ENCODE measurements at regions not wholly inside any gene's neighbourhood (a gene's known extent, or its start where the extent isn't known, plus 50 kb on each side); places are given as distances from the start of the nearest gene placed in this dataset.
"Not testable (repeated sequence)": the region's sequence is repeated elsewhere in the genome, so short reads cannot be mapped to it uniquely, and the experiment has no call there.

DNA sequence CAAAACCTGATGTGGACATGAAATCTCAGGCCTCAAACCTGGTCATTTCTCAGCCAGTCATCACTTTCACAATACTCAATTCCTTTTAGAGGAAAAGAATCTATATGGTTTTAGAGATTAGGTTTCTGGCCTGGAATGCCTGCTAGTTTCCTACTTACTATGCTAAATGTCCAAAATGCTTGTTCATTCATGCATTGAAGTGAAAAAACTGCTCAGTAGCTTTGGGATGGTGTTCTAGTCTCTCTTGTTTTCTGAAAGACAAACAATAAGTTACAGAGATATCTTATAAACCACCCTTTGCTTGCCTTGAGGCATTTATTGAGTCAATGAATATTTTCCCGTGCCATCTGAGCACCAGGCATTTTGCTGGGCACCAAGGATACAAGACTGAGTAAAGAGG, 1146.5 kb upstream of the GOT2 start:
- DNase-seq (ENCODE audit: low spot score) = no peak

DNA sequence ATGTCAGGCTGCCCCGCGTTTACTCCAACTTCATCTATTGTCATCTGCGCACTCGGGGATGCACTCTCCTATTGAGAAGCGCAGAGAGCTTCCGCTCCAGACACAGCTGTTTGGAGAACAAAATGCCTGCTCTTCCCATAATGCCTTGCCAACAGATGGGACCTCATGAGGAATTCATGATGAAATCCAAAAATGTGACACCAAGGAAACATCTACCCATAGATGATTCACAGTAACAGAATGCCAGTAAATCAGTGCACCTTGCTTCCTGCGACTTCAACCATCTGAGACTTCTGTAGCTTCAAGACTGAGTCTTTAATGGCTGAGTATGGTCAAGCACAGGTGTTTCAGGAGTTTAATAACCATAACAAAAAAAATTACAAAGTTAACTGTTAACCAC, 1144.9 kb upstream of the GOT2 start:
- DNase-seq (ENCODE audit: low spot score) = no peak

DNA sequence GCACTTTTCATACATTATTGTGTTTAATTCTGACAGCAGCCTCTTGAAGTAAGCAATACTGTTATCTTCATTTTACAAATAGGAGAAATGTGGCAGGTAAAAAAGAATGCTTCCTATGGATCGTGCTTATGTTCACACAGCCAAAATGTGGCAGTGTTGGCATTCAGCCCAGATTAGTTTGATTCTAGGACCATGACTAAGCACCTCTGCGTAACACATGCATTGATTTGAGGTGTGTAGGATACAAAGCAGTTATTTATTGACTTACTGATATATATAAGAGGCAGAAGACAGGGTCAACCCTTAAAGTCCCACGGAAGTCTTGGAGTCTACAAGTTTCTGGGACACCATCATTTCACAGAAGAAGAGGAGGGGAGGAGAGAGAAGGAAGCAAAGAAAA, 1144.4 kb upstream of the GOT2 start:
- DNase-seq (ENCODE audit: low spot score) = peak; percentile 21

DNA sequence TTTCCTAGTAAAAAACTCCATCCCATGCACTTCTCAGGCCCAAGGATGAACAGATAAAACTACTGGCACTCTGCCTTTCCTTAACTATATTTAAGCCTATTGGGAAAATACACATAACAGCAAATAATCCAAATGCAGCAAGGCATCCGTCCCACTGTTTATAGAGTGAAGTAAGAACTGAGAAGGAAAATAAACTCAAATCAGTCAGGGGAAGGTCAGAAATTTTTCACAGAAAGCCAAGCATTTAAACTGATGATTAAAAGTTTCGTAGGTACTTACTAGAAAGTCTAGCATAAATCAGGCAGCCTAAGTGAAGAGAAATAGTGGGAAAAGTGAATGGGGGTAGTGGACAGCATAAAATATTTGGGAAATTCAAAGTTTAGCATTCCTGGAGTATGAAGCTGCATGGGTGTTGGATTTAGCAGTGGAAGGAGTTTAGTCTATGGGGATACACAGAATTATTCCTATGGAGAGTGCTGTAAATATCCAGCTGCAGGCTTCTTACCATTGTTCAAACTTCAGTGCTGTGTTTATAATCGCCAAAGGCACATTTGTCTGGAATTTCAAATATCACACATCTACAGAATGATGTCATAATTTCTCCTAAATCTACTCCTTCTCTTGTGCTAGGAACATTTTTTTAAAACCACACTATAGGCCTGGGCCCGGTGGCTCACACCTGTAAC, 1131.0 kb upstream of the GOT2 start:
- no peak for DNase-seq (ENCODE audit: low spot score)

DNA sequence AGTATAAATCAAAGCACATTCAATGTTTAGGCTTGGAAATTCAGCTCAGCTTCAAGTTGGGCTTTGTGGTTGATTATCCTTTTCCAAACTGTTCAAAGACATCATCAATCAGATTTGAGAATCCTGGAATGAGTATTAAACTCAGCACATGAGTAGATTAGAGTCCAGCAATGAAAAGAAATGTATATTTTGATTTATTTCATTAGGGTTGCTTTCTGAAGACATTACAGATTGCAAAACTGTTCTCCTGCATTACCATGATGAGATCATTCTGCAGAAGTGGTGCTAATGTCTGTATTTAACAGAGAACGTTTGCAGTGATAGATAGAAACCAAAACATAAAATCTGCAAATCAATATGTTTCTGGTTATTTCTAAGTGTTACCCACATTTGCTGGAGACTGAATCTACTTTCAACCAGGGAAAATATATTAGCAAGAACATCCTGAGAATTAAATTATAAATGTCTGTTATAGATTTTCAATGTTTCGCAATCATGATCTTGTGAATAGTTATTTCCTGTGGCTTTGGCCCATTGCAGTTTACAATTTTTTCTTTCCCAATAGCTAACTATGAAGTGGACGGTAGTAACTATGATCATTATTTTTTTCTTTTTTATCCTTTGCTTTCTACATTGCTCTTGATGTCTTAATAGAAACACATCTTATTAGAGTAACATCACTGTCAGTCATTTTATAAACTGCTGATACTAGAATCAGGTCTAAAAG, 1125.7 kb upstream of the GOT2 start:
- no peak for DNase-seq (ENCODE audit: low spot score)

DNA sequence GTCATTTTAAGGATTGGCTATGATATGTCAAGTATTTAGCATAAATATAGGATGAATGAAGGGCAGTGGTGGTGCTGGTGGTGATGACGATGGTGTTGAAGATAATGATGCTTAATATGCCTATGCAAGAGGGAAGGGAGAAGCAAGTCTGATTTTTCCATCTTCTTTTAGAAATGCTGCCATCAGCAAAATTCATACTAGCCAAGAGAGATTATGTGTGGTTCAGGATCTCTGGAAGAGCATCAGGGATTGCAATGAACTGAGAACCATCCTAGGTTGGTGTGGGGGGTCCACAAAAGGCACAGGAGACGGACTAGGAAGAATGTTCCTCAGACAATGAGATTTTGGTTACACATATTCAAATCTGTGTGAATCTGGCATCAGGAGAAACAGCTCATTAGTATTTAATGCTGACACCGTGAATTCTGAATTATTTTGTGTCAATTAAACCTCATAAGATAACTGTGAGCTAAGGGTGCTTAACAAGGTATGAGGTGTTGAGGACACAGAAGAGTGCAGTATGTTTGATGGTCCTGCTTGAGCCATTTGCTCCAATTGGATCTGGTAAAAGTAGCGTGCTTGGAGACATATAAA, 1120.8 kb upstream of the GOT2 start:
- no peak for DNase-seq (ENCODE audit: low spot score)

- DNase-seq (ENCODE audit: low spot score) = no peak
Measured at GRCh38 chr16:59849716-59850115, 1115.6 kb upstream of the GOT2 start.

- no peak for DNase-seq (ENCODE audit: low spot score)
Measured at GRCh38 chr16:59848296-59848695, 1114.2 kb upstream of the GOT2 start.

DNA sequence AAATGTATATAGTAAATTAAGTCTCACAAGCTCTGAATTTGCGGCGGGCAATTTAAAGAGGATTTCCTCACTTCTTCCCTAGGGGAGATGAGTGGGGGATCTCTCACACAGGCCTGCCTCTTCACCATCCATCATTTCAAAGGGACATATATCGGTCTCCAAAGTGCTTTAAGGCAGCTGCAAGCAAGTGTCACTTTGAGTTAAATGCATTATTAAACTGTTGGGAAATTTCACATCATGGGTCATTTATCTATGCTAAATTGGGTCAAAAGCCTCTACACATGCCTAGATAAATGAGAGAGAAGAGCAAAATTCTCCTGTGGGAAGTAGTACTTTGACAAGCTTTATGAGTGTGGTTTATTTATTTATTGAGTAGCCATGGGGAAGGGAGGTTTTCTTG, 1106.1 kb upstream of the GOT2 start:
- no peak for DNase-seq (ENCODE audit: low spot score)

- DNase-seq (ENCODE audit: low spot score) = no peak
Measured at GRCh38 chr16:59826767-59827166, 1092.7 kb upstream of the GOT2 start.

GRCh38 chr16:59809488-59809887, 1075.4 kb upstream of the GOT2 start:
- not testable (repeated sequence) for DNase-seq (ENCODE audit: low spot score)

DNA sequence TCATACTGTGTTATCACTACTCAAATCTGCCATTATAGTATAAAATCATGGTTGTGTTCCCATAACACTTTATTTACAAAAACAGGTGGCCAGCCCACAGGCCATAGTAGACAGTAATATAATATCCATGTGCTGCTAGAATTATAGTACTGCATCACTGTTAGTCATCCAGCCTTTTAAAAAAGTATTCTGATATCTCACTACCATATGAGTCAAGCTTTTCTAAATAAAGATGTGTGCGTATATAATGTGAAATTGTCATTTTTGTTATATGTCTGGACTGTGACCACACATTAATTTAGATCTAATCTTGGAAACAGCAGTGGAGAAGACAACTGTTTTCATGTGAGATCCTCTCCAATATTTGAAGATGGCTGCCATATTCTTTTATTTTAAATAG, 1049.1 kb upstream of the GOT2 start:
- DNase-seq (ENCODE audit: low spot score) = no peak

- no peak for DNase-seq (ENCODE audit: low spot score)
Measured at GRCh38 chr16:59773330-59773729, 1039.2 kb upstream of the GOT2 start.

GRCh38 chr16:59759296-59759695, 1025.2 kb upstream of the GOT2 start:
- no peak for DNase-seq (ENCODE audit: low spot score)

DNA sequence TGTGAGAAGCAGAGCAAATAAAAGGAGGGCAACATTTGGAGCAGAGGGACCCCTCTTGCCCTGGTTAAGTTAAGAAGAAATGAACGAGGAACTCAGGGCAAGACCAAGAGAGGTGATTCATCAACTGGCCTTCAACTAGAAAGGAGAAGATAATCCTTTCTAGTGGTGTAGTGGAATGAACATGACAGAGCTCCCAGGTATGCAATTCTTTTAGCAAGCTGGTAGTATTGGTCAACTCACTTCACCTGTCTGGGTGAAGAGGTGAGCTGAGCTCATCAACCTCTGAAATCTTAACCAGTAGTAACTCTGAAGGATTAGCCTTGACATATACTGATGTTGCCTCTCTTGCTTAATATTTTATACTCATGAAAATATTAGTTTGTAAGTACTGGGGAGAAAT, 1024.7 kb upstream of the GOT2 start:
- no peak for DNase-seq (ENCODE audit: low spot score)

DNA sequence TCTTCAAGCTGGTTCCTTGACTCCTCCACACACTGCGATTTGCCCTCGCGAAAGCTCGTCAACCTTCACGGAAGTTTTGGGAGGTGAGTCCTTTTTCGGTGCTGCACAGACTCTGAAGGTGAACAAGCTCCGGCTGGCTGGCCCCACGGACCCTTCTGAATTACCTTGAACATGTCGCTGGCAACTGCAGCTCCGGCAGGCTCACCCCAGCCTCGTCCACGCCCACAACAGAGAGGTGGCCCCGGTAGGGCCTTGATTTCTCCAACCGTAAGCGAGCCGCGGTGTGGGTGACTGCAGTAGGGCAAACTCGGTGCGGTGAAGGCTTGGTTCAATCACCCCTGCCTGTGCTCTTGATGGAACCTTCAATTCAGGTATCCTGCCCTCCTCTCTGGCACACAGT, 1020.7 kb upstream of the GOT2 start:
- no peak for DNase-seq (ENCODE audit: low spot score)

DNA sequence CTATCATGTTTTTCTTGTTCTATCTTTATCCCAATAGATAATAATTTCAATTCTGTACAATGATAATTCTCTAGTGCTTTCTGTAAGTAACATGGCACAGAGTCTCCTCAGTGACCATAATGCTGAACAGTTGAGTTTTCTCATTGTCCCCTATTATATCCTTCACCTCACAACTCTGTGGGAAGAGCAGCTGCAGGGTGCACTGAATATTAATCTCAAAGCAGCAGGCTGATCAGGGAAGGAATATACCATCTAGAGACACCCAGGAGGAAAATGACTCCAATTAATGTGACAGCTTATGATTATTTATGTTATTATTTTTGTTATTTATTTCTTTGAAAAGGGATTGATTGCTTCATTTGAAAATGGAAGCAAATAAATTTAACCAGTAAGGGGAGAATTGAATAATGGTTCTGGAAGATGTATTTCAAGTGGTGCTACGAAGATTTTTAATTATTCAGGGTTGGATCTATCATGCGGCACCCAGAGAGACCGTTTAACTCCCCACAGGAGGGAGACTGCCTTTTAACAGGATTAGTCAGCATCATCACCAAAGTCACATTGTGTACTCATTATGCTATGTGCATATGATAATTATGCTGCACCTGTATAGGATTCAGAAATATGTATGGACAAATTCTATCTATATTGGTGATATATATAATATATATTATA, 1015.7 kb upstream of the GOT2 start:
- DNase-seq (ENCODE audit: low spot score) = no peak

DNA sequence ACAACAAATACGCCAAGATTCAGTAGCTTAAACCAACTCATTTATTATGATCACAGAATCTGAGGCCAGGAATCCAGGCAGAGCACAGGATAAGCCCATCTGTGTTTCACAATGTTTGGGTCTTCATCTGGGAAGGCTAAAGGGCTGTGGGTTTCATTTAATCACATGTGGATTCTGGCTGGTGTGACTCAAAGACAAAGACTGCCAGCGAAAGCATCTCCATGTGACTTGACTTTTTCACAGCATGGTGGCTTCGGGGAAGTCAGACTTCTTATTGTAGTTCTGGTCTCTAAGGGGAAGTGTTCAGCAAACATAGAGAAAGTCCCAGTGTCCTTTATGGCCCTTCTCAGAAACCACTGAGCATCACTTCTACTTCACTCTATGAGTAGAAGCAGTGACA, 1014.4 kb upstream of the GOT2 start:
- DNase-seq (ENCODE audit: low spot score) = no peak

DNA sequence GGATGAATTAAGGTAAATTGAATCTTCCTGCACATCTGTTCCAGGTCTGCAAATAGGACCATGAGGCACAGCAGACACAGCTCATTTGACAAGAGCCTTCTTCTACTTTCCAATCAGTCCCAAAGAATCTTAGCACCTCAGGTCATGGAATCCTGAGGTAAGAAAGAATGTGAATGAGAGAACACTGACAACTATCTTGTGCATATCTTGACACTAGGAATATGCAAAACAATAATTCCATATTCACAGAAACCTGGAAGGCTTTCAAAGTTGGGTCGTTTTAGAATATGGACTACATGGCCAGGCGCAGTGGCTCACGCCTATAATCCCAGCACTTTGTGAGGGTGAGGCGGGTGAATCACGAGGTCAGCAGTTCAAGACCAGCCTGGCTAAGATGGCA, 1009.4 kb upstream of the GOT2 start:
- DNase-seq (ENCODE audit: low spot score) = no peak

- no peak for DNase-seq (ENCODE audit: low spot score)
Measured at GRCh38 chr16:59740858-59741257, 1006.7 kb upstream of the GOT2 start.

DNA sequence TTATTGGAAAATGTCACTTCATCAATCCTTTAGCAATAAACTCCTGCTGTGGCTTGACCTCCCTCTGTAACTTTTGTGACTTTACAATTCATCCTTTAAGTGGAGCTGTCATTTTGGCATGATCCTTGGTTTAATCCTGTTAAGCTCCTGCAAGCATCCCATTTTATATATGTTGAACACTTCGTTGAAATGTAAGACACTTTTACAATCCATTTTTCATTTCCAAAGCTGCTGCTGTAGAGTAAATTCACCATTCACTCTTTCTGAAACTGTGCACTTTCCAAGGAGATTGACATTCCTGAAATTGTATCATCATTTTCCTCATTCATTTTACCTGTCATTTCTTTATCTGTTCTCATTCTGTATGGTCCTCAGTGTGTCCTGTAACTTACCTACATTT, 1003.2 kb upstream of the GOT2 start:
- DNase-seq (ENCODE audit: low spot score) = no peak

DNA sequence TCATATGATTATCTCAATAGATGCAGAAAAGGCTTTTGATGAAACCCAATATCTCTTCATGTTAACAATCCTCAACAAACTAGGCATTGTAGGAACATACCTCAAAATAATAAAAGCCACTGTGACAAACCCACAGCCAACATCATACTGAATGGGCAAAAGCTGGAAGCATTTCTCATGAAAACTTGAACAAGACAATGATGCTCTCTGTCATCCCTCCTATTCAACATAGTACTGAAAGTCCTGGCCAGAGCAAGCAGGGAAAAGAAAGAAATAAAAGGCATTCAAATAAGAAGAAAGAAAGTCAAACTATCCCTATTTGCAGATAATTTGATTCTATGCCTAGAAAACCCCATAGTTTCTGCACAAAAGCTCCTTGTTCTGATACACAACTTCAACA, 999.2 kb upstream of the GOT2 start:
- no peak for DNase-seq (ENCODE audit: low spot score)

- no peak for DNase-seq (ENCODE audit: low spot score)
Measured at GRCh38 chr16:59729613-59730012, 995.5 kb upstream of the GOT2 start.
